ENCODE measurements at regions not wholly inside any gene's neighbourhood (a gene's known extent, or its start where the extent isn't known, plus 50 kb on each side); places are given as distances from the start of the nearest gene placed in this dataset.

GRCh38 chr15:81856001-81856633 lies 189.7 kb downstream of the MEX3B start:
- 71 to 85% methylated on average over 10 of the region's 10 CpGs for WGBS, 2 donors (ENCODE audit: low coverage in 1 of 2)
- no peak for ATAC-seq

GRCh38 chr15:81853150-81853748 lies 192.6 kb downstream of the MEX3B start:
- Histone ChIP-seq H3K4me1 (no peaks in the 10 kb centered on the region), H3K9me3 (no peaks in the 10 kb centered on the region), H3K27ac (no peak overlapping the region), H3K36me3 (no peaks in the 10 kb centered on the region), H3K4me3 (no peak overlapping the region), H3K27me3 (no peaks in the 10 kb centered on the region)
- TF ChIP-seq CTCF (IDR thresholded peaks at IDR 0.05) (no peak), POLR2AphosphoS5 (IDR thresholded peaks at IDR 0.05) (no peak), POLR2A (IDR thresholded peaks at IDR 0.05) (no peak), EP300 (IDR thresholded peaks at IDR 0.05) (no peak)
- no peak for ATAC-seq
- whole genome bisulfite sequencing, 2 donors (ENCODE audit: low coverage in 1 of 2): 72 to 86% methylated on average over 2 to 3 of the region's 3 CpGs

More at GRCh38 chr15:81856001-81856633, 189.7 kb downstream of the MEX3B start:
- Histone ChIP-seq H3K9me3 (no peaks in the 10 kb centered on the region), H3K27ac (no peak overlapping the region), H3K4me3 (no peak overlapping the region), H3K4me1 (no peaks in the 10 kb centered on the region), H3K36me3 (no peaks in the 10 kb centered on the region), H3K27me3 (no peaks in the 10 kb centered on the region)
- TF ChIP-seq POLR2A (IDR thresholded peaks at IDR 0.05) (no peak), POLR2AphosphoS5 (IDR thresholded peaks at IDR 0.05) (no peak)

- TF ChIP-seq POLR2A (IDR thresholded peaks at IDR 0.05) (no peak), CTCF (IDR thresholded peaks at IDR 0.05) (no peak)
- 53 to 59% methylated on average over 5 of the region's 5 CpGs for WGBS, 2 donors (ENCODE audit: low coverage in 1 of 2)
- H3K4me1 ChIP-seq: no peaks in the 10 kb centered on the region
- H3K4me3 ChIP-seq: no peak overlapping the region
- no peak for ATAC-seq
- H3K27me3 ChIP-seq: no peaks in the 10 kb centered on the region
- no peak overlapping the region for H3K27ac ChIP-seq
- H3K36me3 ChIP-seq: no peaks in the 10 kb centered on the region
- no peaks in the 10 kb centered on the region for H3K9me3 ChIP-seq
These were observed 193.2 kb downstream of the MEX3B start for GRCh38 chr15:81852411-81853149.

GRCh38 chr15:81851757-81852156 lies 194.1 kb downstream of the MEX3B start:
- ATAC-seq: no peak

More at GRCh38 chr15:81851757-81852156, 194.1 kb downstream of the MEX3B start:
- H3K9me3 ChIP-seq: no peaks in the 10 kb centered on the region
- TF ChIP-seq EP300 (IDR thresholded peaks at IDR 0.05): no peak
- TF ChIP-seq POLR2AphosphoS5 (IDR thresholded peaks at IDR 0.05): no peak
- no peak for TF ChIP-seq CTCF (IDR thresholded peaks at IDR 0.05)
- no peak for TF ChIP-seq POLR2A (IDR thresholded peaks at IDR 0.05)
- no peaks in the 10 kb centered on the region for H3K27me3 ChIP-seq
- no peak overlapping the region for H3K4me3 ChIP-seq
- no peaks in the 10 kb centered on the region for H3K36me3 ChIP-seq
- no peak overlapping the region for H3K27ac ChIP-seq
- H3K4me1 ChIP-seq: no peaks in the 10 kb centered on the region
- WGBS, 2 donors (ENCODE audit: low coverage in 1 of 2): 68 to 73% methylated on average over 2 to 6 of the region's 7 CpGs

Data from gastroesophageal sphincter (tissue), 4 donors.